Lower lobe of right lung (tissue), 2 donors: ENCODE measurements at regions not wholly inside any gene's neighbourhood (a gene's known extent, or its start where the extent isn't known, plus 50 kb on each side); places are given as distances from the start of the nearest gene placed in this dataset.

Experiments
- ATAC-seq, 2 donors: fragments of 200-7000 bp; cut with Tn5 transposase; one replicate each; pipeline ENCODE4 v1.9.1; 2020 to 2022; ENCODE audit warnings: mild to moderate bottlenecking in 2 of 2, moderate library complexity in 2 of 2
- DNase-seq: peaks from one replicate; pipeline ENCODE4 v3.0.0-alpha.2; 2020
- H3K27ac ChIP-seq: fragments of 200-600 bp; one replicate; pipeline ENCODE4 v1.8.0; 2022
- H3K27me3 ChIP-seq: fragments of 200-600 bp; one replicate; pipeline ENCODE4 v1.8.0; 2022; ENCODE audit warnings: low read depth
- H3K36me3 ChIP-seq: fragments of 200-600 bp; one replicate; pipeline ENCODE4 v1.8.0; 2022; ENCODE audit warnings: mild to moderate bottlenecking
- H3K4me1 ChIP-seq: fragments of 200-600 bp; one replicate; pipeline ENCODE4 v1.8.0; 2022
- H3K4me3 ChIP-seq: fragments of 200-600 bp; one replicate; pipeline ENCODE4 v1.8.0; 2022; ENCODE audit warnings: mild to moderate bottlenecking
- H3K9me3 ChIP-seq: fragments of 200-600 bp; one replicate; pipeline ENCODE4 v1.8.0; 2022
- intact Hi-C: fragments of 100-400 bp; cut with DNase I; formaldehyde crosslinking; loops from one replicate; pipeline ENCODE4 v1.11.0; 2022
- TF ChIP-seq, protein P1 (sequence below): fragments of 200-600 bp; IDR thresholded peaks from one replicate; pipeline ENCODE4 v1.8.0; 2022; ENCODE audit warnings: antibody characterized with exemption, mild to moderate bottlenecking
- donor health status: DM: no; HTN: yes; CAD: no; lungs with severe emphysema.

DNA sequence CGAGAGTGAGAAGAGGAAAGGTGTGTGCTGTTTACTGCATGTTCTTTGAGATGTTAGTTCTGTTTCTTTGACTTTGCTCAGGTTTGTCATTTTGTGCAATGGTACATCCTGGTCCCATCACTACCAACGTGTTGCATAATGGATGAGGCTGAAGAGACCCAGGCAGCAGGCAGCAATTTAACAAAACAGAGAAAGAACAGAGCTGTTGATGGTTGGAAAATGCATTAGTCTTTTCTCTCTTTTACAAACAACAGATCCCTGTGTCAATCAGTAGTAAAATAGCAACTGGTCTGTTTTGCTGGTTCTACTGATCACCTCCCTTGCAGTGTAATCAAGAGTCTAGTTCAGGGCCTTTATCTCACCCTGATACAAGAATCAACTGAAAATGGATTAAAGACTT is 64.8 kb upstream of the LIMCH1 start:
- H3K4me3 ChIP-seq = no peak overlapping the region
- peaks cover 18% of the 10 kb centered on the region for H3K4me1 ChIP-seq
- intact Hi-C loops = no loop called here
- TF ChIP-seq, protein P1, sequence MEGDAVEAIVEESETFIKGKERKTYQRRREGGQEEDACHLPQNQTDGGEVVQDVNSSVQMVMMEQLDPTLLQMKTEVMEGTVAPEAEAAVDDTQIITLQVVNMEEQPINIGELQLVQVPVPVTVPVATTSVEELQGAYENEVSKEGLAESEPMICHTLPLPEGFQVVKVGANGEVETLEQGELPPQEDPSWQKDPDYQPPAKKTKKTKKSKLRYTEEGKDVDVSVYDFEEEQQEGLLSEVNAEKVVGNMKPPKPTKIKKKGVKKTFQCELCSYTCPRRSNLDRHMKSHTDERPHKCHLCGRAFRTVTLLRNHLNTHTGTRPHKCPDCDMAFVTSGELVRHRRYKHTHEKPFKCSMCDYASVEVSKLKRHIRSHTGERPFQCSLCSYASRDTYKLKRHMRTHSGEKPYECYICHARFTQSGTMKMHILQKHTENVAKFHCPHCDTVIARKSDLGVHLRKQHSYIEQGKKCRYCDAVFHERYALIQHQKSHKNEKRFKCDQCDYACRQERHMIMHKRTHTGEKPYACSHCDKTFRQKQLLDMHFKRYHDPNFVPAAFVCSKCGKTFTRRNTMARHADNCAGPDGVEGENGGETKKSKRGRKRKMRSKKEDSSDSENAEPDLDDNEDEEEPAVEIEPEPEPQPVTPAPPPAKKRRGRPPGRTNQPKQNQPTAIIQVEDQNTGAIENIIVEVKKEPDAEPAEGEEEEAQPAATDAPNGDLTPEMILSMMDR = no peak
- no peaks in the 10 kb centered on the region for H3K36me3 ChIP-seq
- no peak for DNase-seq
- H3K27me3 ChIP-seq = no peaks in the 10 kb centered on the region
- H3K9me3 ChIP-seq = no peaks in the 10 kb centered on the region
- no peak for ATAC-seq
- H3K27ac ChIP-seq = no peak overlapping the region

DNA sequence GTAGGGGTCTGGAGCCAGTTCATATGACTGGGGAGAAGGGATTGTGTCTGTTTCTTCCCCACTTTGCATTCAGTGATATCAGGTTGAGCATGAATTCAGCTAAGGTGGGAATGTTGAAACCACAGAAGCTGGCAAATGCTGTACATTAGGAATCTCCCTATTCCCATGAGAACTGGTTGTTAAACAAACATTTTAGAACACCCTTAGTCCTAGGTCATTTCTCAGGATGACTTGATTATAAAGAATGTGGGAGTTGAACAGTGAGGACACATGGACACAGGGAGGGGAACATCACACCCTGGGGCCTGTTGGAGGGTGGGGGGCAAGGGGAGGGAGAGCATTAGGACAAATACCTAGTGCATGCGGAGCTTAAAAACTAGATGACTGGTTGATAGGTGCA is 62.6 kb upstream of the LIMCH1 start:
- H3K36me3 ChIP-seq = no peaks in the 10 kb centered on the region
- H3K4me3 ChIP-seq = no peak overlapping the region
- no peaks in the 10 kb centered on the region for H3K27me3 ChIP-seq
- no peak overlapping the region for H3K27ac ChIP-seq
- H3K9me3 ChIP-seq = no peaks in the 10 kb centered on the region
- H3K4me1 ChIP-seq = peaks cover 18% of the 10 kb centered on the region
- TF ChIP-seq, protein P1 = no peak
- ATAC-seq (peak in 1 of 2 donors; percentile 69), DNase-seq (no peak)
- intact Hi-C loops = no loop called here

DNA sequence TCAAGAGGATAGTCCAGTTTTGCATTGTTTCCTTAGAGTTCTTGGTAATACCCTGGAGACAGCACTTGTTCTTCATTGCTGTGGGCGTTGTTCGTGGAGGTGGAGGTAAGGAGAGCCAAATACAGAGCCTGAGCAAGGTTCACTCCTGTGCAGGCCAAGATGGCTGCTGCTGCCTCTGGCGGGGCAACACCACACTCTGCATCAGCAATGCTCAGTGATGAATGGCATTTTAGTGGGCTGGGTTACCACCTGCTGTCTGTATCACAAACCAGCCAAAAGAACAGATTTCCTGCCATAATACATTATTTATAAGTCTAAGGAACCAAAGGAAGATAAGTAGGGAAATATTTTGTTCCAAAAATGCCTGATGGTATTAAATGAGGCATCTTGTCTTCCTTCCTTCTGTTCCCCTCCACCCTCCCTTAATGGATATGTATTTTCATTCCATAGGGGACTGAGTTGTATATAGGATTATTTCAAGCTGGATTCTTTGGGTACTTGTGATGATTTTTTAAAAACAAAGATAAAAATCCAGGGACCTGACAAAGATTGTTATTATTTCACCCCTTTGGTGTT is 61.6 kb upstream of the LIMCH1 start:
- no peak overlapping the region for H3K27ac ChIP-seq
- intact Hi-C loops = no loop called here
- H3K9me3 ChIP-seq = no peaks in the 10 kb centered on the region
- H3K4me3 ChIP-seq = no peak overlapping the region
- H3K27me3 ChIP-seq = no peaks in the 10 kb centered on the region
- DNase-seq (no peak), ATAC-seq (no peak)
- H3K4me1 ChIP-seq = peaks cover 12% of the 10 kb centered on the region
- no peaks in the 10 kb centered on the region for H3K36me3 ChIP-seq
- TF ChIP-seq, protein P1 = no peak

DNA sequence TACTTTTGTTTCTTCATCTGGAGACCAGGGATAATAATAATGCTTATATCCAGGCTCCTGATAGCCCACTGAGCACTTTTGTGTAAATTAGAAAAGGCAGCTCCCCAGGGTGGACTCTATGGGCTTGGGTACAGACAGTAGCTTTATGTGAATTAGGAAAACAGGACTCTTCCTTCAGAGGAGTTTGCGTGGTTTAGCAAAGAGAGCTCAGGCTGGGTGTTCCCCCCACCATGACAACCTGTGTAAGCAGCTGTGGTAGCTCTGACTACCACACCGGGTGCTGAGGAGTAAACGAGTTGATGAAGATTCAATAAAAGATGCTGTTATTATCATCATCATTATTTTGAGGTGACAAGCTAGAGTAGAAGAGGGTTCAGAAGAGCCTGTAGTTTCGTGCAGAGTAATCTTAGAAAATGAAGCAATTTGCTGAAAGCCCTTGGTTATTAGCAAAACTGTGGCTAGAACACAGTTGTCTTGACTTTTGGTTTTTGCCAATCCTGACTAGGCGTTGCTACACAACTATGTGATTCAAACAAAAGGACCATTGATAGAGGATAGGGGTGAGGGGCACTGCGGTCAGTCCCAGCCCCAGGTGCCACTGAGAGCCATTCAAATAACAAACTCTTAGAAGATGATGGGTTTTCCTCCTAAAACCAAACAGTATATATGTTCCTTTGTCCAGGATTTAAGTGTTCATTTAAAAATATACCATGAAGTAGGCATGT is 60.6 kb upstream of the LIMCH1 start:
- TF ChIP-seq, protein P1 = no peak
- no peaks in the 10 kb centered on the region for H3K27me3 ChIP-seq
- no peaks in the 10 kb centered on the region for H3K36me3 ChIP-seq
- peaks cover 8% of the 10 kb centered on the region for H3K4me1 ChIP-seq
- H3K4me3 ChIP-seq = no peak overlapping the region
- H3K27ac ChIP-seq = no peak overlapping the region
- no peaks in the 10 kb centered on the region for H3K9me3 ChIP-seq
- ATAC-seq (no peak), DNase-seq (no peak)
- intact Hi-C loops = no loop called here

DNA sequence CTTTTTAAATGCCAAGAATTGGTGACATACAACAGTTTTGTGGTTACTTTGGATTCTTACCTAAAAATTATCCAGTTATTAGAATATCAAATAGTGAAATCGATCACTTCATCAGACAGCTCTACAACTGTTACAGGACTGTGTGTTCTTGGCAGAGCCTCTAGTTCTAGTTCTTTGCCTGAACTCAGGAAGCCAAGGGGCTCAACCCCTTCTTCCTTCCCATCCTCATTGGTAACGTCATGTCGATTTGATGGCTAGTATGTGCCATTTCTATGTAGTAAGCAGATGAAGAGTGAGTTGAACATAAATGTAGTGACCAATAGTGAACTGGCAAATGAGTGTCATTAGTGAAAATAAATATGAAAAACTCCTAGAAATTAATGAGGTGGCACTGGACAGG is 59.4 kb upstream of the LIMCH1 start:
- DNase-seq = no peak
- H3K4me3 ChIP-seq = no peak overlapping the region
- H3K27ac ChIP-seq = no peak overlapping the region
- no peaks in the 10 kb centered on the region for H3K36me3 ChIP-seq
- no peaks in the 10 kb centered on the region for H3K9me3 ChIP-seq
- no peaks in the 10 kb centered on the region for H3K27me3 ChIP-seq
- TF ChIP-seq, protein P1 = no peak
- intact Hi-C loops = no loop called here
- H3K4me1 ChIP-seq = peaks cover 8% of the 10 kb centered on the region
- no peak for ATAC-seq
